Body of pancreas (tissue), 4 donors: ENCODE measurements at regions not wholly inside any gene's neighbourhood (a gene's known extent, or its start where the extent isn't known, plus 50 kb on each side); places are given as distances from the start of the nearest gene placed in this dataset.

ENCODE experiments used
- ATAC-seq: fragments of 150-250 bp; one replicate; pipeline ENCODE4 v1.9.1; 2016
- DNase-seq, 4 donors: peaks; one replicate each; pipeline ENCODE4 v3.0.0-alpha.2; 2019
- H3K27ac ChIP-seq, 4 donors: fragments of 200-600 bp; sonication (generic); 1 replicate in 3 of 4; 2 replicates in 1 of 4; pipeline versions ENCODE4 v1.5.1 to v1.6.1; 2016 to 2019; ENCODE audit warnings: mild to moderate bottlenecking in 1 of 4, mixed read lengths in 1 of 4, moderate library complexity in 1 of 4
- H3K27me3 ChIP-seq, 2 donors: fragments of 200-600 bp; sonication (generic); one replicate each; pipeline ENCODE4 v1.6.0; 2016; ENCODE audit warnings: mild to moderate bottlenecking in 1 of 2
- H3K36me3 ChIP-seq, 2 donors: fragments of 200-600 bp; sonication (generic); replicated peaks in 1 of 2; 2 replicates each; pipeline ENCODE4 v1.5.1; 2016; ENCODE audit warnings: low read depth in 2 of 2; ENCODE audit not compliant: insufficient read depth in 1 of 2
- H3K4me1 ChIP-seq: fragments of 200-600 bp; sonication (generic); one replicate; pipeline ENCODE4 v1.6.0; 2016
- H3K4me3 ChIP-seq, 2 donors: fragments of 200-600 bp; sonication (generic); 1 replicate in 1 of 2; 2 replicates in 1 of 2; pipeline ENCODE4 v1.5.1; 2016 to 2019
- H3K9me3 ChIP-seq, 3 donors: fragments of 200-600 bp; sonication (generic); 1 replicate in 2 of 3; 2 replicates in 1 of 3; pipeline ENCODE4 v1.5.1; 2016
- CTCF ChIP-seq, 7 experiments: fragments of 450-650 bp in 4 of 7; fragments of 200-600 bp in 3 of 7; sonication (generic) in 3 of 7; IDR thresholded peaks; one replicate each; pipeline ENCODE4 v1.5.1; 2016 to 2019; ENCODE audit warnings: antibody characterized with exemption in 7 of 7
- POLR2A ChIP-seq, 3 donors: fragments of 450-650 bp; IDR thresholded peaks; one replicate each; pipeline ENCODE4 v1.6.1; 2016; ENCODE audit warnings: antibody characterized with exemption in 3 of 3, mild to moderate bottlenecking in 2 of 3
- WGBS, 2 donors: methylation state at CpG; one replicate each; pipeline ENCODE4 v1.1.5; 2017; 5-methylcytosine and 5-hydroxymethylcytosine counted together
- intact Hi-C: fragments of 100-400 bp; cut with DNase I; formaldehyde crosslinking; loops from one replicate; pipeline ENCODE4 v1.15.1; 2023

DNA sequence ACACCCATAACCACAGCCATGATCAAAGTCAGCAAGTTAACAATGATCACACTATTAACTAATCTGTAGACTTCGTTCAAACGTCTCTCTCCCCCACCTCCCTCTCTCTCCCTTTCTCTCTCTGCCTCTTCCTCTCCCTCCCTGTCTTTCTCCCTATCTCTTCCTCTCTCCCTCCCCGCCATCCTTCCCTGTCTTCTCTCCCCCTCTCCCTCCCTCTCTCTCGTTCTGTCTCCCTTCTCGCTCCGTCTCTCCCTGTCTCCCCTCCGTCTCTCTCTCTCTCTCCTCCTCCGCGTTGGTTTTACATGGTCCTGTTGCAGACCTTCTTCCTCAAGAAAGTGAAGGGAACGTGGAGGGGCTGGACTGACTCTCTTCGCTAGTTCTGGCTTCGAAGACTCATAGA lies 308.9 kb upstream of the FOXQ1 start:
- no peak for ATAC-seq
- Histone ChIP-seq H3K27me3 (no peaks in the 10 kb centered on the region), H3K36me3 (no peaks in the 10 kb centered on the region), H3K27ac (no peak overlapping the region), H3K9me3 (no peaks in the 10 kb centered on the region), H3K4me1 (no peaks in the 10 kb centered on the region), H3K4me3 (no peak overlapping the region)
- TF ChIP-seq POLR2A (IDR thresholded peaks at IDR 0.05) (no peak), CTCF (IDR thresholded peaks at IDR 0.05) (no peak)
- intact Hi-C loops, result no loop called here
- WGBS, 2 donors, result 84% methylated on average over 11 to 12 of the region's 12 CpGs
- no peak for DNase-seq

GRCh38 chr6:1001655-1002349 lies 308.9 kb upstream of the EXOC2 start:
- Histone ChIP-seq H3K9me3 (no peaks in the 10 kb centered on the region), H3K4me3 (no peak overlapping the region), H3K4me1 (no peaks in the 10 kb centered on the region), H3K27ac (no peak overlapping the region), H3K36me3 (no peaks in the 10 kb centered on the region), H3K27me3 (no peaks in the 10 kb centered on the region)
- no peak for TF ChIP-seq CTCF (IDR thresholded peaks at IDR 0.05)
- DNase-seq (no peak), ATAC-seq (no peak)
- WGBS, 2 donors, result 83 to 89% methylated on average over 12 of the region's 12 CpGs
- intact Hi-C loops, result no loop called here

DNA sequence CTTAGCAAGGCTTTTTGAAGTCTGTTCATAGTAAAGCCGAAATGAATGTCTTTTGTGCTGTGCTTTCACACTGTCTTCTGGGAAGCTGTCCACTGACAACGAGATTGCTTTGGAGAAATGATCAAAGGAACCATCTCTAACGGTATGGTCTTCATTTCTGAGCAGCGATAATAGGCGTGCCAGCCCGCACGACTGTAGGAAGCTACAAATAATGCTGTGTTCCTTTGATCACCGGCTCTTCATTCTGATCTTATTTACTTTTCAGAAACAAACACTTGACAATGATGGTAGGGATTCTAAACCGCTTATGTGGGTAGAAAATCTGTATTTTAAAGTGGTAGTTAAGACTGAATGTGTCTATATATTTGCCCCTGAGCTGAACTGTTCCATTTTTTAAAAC lies 306.6 kb upstream of the EXOC2 start:
- ATAC-seq (no peak), DNase-seq (no peak)
- intact Hi-C loops, result no loop called here
- no peaks in the 10 kb centered on the region for H3K9me3 ChIP-seq
- H3K4me3 ChIP-seq, result no peak overlapping the region
- no peaks in the 10 kb centered on the region for H3K36me3 ChIP-seq
- H3K4me1 ChIP-seq, result no peaks in the 10 kb centered on the region
- 80 to 81% methylated on average over 9 of the region's 9 CpGs for WGBS, 2 donors
- TF ChIP-seq CTCF (IDR thresholded peaks at IDR 0.05), result no peak
- TF ChIP-seq POLR2A (IDR thresholded peaks at IDR 0.05), result no peak
- H3K27me3 ChIP-seq, result no peaks in the 10 kb centered on the region
- no peak overlapping the region for H3K27ac ChIP-seq

DNA sequence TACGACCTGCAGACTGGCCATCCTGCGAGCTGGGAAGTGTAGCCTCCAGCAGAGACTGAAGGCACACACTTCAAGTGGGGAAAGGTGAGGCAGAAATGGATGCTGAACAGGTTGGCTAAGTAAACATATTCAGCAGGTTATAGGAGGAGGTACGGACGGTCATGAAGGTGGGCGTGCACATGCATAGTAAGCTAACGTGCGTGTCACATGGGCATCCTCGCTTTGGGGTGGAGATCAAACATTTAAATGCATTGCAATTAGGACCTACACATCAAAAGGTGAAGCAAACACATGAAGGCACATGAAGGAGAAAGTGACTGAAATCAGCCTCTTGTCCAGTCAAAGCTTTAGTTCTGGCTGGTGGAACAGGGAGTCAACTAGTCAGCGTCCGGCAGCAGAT lies 305.6 kb upstream of the EXOC2 start:
- H3K4me1 ChIP-seq, result no peaks in the 10 kb centered on the region
- intact Hi-C loops, result no loop called here
- H3K27ac ChIP-seq, result no peak overlapping the region
- no peaks in the 10 kb centered on the region for H3K9me3 ChIP-seq
- H3K36me3 ChIP-seq, result no peaks in the 10 kb centered on the region
- ATAC-seq (no peak), DNase-seq (no peak)
- no peak overlapping the region for H3K4me3 ChIP-seq
- TF ChIP-seq CTCF (IDR thresholded peaks at IDR 0.05) (no peak), POLR2A (IDR thresholded peaks at IDR 0.05) (no peak)
- no peaks in the 10 kb centered on the region for H3K27me3 ChIP-seq
- WGBS, 2 donors, result 86 to 88% methylated on average over 10 of the region's 10 CpGs

DNA sequence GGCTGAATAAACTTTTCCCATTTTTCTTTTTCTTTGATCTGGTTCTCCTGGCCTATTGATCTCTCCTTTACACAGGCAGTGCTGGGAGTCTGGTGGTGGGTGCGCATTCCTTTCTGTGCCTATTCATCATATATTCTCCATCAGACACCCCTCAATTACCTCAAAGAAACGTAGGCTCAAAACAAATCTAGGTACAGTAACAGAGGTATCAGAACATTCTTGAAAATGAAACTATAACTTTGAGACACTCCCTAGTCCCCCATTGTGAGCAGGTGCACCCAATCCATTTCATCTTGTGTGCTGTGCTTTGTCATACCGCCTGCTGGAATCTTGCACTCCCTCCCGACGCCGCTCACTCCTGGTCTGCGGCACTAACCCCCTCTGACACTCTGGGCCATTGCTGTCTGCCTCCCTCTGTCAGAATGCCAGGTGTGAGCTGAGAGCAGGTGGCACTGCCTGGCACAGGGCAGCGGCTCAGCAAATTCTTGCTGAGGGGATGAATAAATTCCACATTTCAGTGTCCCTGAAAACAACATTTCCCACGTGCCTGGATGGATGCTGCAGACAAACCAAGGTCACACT lies 303.4 kb upstream of the EXOC2 start:
- intact Hi-C loops, result no loop called here
- WGBS, 2 donors, result 47 to 51% methylated on average over 9 of the region's 9 CpGs
- Histone ChIP-seq H3K27ac (peak overlapping the region in 3 of 4 donors; percentile 6 to 25 (median 16)), H3K36me3 (no peaks in the 10 kb centered on the region), H3K27me3 (no peaks in the 10 kb centered on the region), H3K9me3 (no peaks in the 10 kb centered on the region), H3K4me1 (no peaks in the 10 kb centered on the region), H3K4me3 (no peak overlapping the region)
- peak in 3 of 4 donors; percentile 34 to 54 (median 48) for DNase-seq
- no peak for TF ChIP-seq CTCF (IDR thresholded peaks at IDR 0.05)
- TF ChIP-seq POLR2A (IDR thresholded peaks at IDR 0.05), result no peak
- peak; percentile 80 for ATAC-seq
